ENCODE measurements at regions not wholly inside any gene's neighbourhood (a gene's known extent, or its start where the extent isn't known, plus 50 kb on each side); places are given as distances from the start of the nearest gene placed in this dataset.
"Not testable (repeated sequence)": the region's sequence is repeated elsewhere in the genome, so short reads cannot be mapped to it uniquely, and the experiment has no call there.

- Mint-ChIP-seq H3K27ac (ENCODE audit: unreplicated experiment) (no peak overlapping the region), H3K27me3 (ENCODE audit: unreplicated experiment) (peaks cover 29% of the 10 kb centered on the region), H3K9me3 (ENCODE audit: low read depth, unreplicated experiment) (no peaks in the 10 kb centered on the region), H3K4me1 (ENCODE audit: low read depth, unreplicated experiment) (no peaks in the 10 kb centered on the region), H3K36me3 (ENCODE audit: insufficient read depth, unreplicated experiment) (no peaks in the 10 kb centered on the region), H3K4me3 (ENCODE audit: low read depth, unreplicated experiment) (no peak overlapping the region)
- DNase-seq: no peak
- BruUV-seq (replicated peaks): no TSS peak
- CTCF ChIA-PET: no interaction called here
- no peak for TF ChIP-seq CTCF (IDR thresholded peaks at IDR 0.05; ENCODE audit: unreplicated experiment)
- intact Hi-C loops (cut with micrococcal nuclease; ENCODE audit: unreplicated experiment): no loop called here
Observed at GRCh38 chr2:16235747-16236146, 295.4 kb downstream of the MYCN start.

GRCh38 chr2:16235291-16235690 is 294.9 kb downstream of the MYCN start:
- H3K27ac Mint-ChIP-seq (ENCODE audit: unreplicated experiment); DNase-seq; H3K4me1 Mint-ChIP-seq (ENCODE audit: low read depth, unreplicated experiment); H3K4me3 Mint-ChIP-seq (ENCODE audit: low read depth, unreplicated experiment); H3K9me3 Mint-ChIP-seq (ENCODE audit: low read depth, unreplicated experiment); BruUV-seq (replicated peaks); intact Hi-C loops (cut with micrococcal nuclease; ENCODE audit: unreplicated experiment); H3K36me3 Mint-ChIP-seq (ENCODE audit: insufficient read depth, unreplicated experiment): not testable (repeated sequence)
- peaks cover 25% of the 10 kb centered on the region for H3K27me3 Mint-ChIP-seq (ENCODE audit: unreplicated experiment)
- CTCF ChIA-PET: interaction anchor here (0.7 kb wide), 1 partner anchor 295 kb away, joined by 3 read pairs; the partner anchor contains the start of gene MYCN

- Mint-ChIP-seq H3K36me3 (ENCODE audit: insufficient read depth, unreplicated experiment) (no peaks in the 10 kb centered on the region), H3K9me3 (ENCODE audit: low read depth, unreplicated experiment) (no peaks in the 10 kb centered on the region), H3K4me3 (ENCODE audit: low read depth, unreplicated experiment) (no peak overlapping the region), H3K4me1 (ENCODE audit: low read depth, unreplicated experiment) (no peaks in the 10 kb centered on the region), H3K27ac (ENCODE audit: unreplicated experiment) (no peak overlapping the region), H3K27me3 (ENCODE audit: unreplicated experiment) (peaks cover 18% of the 10 kb centered on the region)
- BruUV-seq (replicated peaks): no TSS peak
- intact Hi-C loops (cut with micrococcal nuclease; ENCODE audit: unreplicated experiment): no loop called here
- TF ChIP-seq CTCF (IDR thresholded peaks at IDR 0.05; ENCODE audit: unreplicated experiment): no peak
- DNase-seq: no peak
- CTCF ChIA-PET: no interaction called here
Observed at GRCh38 chr2:16228951-16229350, 288.6 kb downstream of the MYCN start.

GRCh38 chr2:16228471-16228870 is 288.1 kb downstream of the MYCN start:
- peaks cover 23% of the 10 kb centered on the region for H3K27me3 Mint-ChIP-seq (ENCODE audit: unreplicated experiment)
- no peak overlapping the region for H3K4me3 Mint-ChIP-seq (ENCODE audit: low read depth, unreplicated experiment)
- no peak for TF ChIP-seq CTCF (IDR thresholded peaks at IDR 0.05; ENCODE audit: unreplicated experiment)
- no peaks in the 10 kb centered on the region for H3K36me3 Mint-ChIP-seq (ENCODE audit: insufficient read depth, unreplicated experiment)
- DNase-seq: no peak
- H3K4me1 Mint-ChIP-seq (ENCODE audit: low read depth, unreplicated experiment): no peaks in the 10 kb centered on the region
- no peaks in the 10 kb centered on the region for H3K9me3 Mint-ChIP-seq (ENCODE audit: low read depth, unreplicated experiment)
- CTCF ChIA-PET: no interaction called here
- BruUV-seq (replicated peaks): no TSS peak
- intact Hi-C loops (cut with micrococcal nuclease; ENCODE audit: unreplicated experiment): no loop called here
- H3K27ac Mint-ChIP-seq (ENCODE audit: unreplicated experiment): no peak overlapping the region

- Mint-ChIP-seq H3K27ac (ENCODE audit: unreplicated experiment) (no peak overlapping the region), H3K36me3 (ENCODE audit: insufficient read depth, unreplicated experiment) (no peaks in the 10 kb centered on the region), H3K9me3 (ENCODE audit: low read depth, unreplicated experiment) (no peaks in the 10 kb centered on the region), H3K4me1 (ENCODE audit: low read depth, unreplicated experiment) (no peaks in the 10 kb centered on the region), H3K4me3 (ENCODE audit: low read depth, unreplicated experiment) (no peak overlapping the region), H3K27me3 (ENCODE audit: unreplicated experiment) (peaks cover 27% of the 10 kb centered on the region)
- intact Hi-C loops (cut with micrococcal nuclease; ENCODE audit: unreplicated experiment): no loop called here
- no peak for DNase-seq
- CTCF ChIA-PET: no interaction called here
- no peak for TF ChIP-seq CTCF (IDR thresholded peaks at IDR 0.05; ENCODE audit: unreplicated experiment)
- no TSS peak for BruUV-seq (replicated peaks)
Observed at GRCh38 chr2:16227811-16228462, 287.6 kb downstream of the MYCN start.

Data from Calu3 (cell line).